GM12865 (cell line): ENCODE measurements at regions not wholly inside any gene's neighbourhood (a gene's known extent, or its start where the extent isn't known, plus 50 kb on each side); places are given as distances from the start of the nearest gene placed in this dataset.

Experiments
- DNase-seq: peaks from one replicate; pipeline ENCODE4 v3.0.0; 2010; ENCODE audit warnings: low read depth
- H3K4me3 ChIP-seq: 2 replicates; pipeline ENCODE4 v1.5.1; 2011; ENCODE audit warnings: mild to moderate bottlenecking, low read depth, low read length, control low read depth
- TF ChIP-seq, protein P1 (sequence below): IDR thresholded peaks from 2 replicates; pipeline ENCODE4 v1.5.1; 2011; ENCODE audit warnings: low read length, control low read depth, low read depth, inconsistent platforms; ENCODE audit not compliant: insufficient read depth; ENCODE audit errors: missing control alignments

DNA sequence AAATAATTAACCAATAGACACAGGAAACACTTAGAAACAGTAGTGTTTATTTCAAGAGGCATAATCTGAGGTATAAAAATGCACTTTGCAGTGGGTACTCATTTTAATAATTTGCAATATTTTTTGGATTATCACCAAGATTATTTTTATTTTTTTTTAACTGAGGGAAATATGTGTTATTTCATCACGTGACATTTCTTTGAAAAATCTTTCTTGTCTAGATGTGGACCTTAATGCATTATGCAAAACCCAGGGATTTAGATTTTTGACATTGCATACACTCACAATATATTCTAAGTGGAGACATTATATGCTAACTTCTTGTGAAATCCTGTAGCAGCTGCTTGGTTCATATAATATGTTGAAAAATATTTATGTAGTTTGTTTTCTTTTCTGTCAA is 260.4 kb upstream of the MEIS2 start:
- H3K4me3 ChIP-seq = no peak overlapping the region
- TF ChIP-seq, protein P1, sequence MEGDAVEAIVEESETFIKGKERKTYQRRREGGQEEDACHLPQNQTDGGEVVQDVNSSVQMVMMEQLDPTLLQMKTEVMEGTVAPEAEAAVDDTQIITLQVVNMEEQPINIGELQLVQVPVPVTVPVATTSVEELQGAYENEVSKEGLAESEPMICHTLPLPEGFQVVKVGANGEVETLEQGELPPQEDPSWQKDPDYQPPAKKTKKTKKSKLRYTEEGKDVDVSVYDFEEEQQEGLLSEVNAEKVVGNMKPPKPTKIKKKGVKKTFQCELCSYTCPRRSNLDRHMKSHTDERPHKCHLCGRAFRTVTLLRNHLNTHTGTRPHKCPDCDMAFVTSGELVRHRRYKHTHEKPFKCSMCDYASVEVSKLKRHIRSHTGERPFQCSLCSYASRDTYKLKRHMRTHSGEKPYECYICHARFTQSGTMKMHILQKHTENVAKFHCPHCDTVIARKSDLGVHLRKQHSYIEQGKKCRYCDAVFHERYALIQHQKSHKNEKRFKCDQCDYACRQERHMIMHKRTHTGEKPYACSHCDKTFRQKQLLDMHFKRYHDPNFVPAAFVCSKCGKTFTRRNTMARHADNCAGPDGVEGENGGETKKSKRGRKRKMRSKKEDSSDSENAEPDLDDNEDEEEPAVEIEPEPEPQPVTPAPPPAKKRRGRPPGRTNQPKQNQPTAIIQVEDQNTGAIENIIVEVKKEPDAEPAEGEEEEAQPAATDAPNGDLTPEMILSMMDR = no peak
- no peak for DNase-seq

DNA sequence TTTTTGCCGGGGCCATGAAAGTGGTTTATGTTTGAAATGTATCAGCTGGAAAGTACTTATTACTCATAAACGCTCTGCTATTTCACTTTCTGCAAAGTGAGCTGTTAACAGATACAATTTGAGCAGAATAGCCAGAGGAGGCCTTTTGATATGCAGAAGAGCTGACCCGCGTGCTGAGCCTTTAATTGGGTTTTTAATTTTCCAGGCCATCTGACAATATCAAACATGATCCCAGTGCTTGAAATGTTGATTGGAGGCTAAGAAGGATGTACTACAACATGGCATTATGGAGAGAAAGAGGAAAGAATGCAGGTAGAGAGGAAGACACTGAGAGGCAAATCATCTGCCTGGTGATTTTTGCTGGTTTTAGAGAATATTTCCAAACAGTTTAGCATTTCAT is 261.3 kb upstream of the MEIS2 start:
- H3K4me3 ChIP-seq = no peak overlapping the region
- TF ChIP-seq, protein P1 = no peak
- no peak for DNase-seq

DNA sequence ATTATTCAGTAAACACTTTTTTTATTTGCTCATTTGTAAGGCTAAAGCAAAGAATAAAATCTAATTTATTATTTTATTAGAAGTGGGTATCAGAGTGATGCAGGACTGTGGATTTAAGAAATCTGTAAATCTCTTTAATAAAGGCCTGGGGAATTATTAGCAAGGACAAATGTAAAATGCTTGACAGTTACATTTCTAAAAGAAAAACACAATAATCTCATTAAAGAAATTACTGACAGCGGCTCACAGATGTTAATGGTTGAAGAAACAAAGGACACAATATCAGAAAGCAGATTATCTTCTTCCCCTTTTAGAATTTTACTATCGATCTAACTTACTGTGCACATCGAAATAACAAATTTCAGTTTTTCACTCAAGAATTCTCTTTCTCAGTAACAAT is 262.1 kb upstream of the MEIS2 start:
- H3K4me3 ChIP-seq = no peak overlapping the region
- DNase-seq = no peak
- TF ChIP-seq, protein P1 = no peak

DNA sequence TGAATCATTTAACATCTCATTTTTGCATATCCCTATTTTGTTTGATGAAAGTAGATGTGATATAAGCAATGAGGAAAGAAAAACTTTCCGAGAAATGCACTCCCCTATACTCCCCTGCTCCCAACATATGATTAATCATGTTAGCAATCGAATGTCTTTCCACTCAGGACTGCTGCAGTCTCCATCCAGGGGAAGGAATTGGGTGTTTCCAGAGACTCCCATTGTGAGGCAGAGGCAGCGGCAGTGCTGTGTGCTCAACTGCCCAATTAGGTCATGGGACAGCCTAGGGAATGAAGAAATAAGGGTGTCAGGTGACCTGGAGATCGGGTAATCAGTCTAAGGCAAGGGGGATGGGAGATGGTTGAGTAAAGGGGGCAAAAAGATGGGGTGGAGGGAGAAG is 268.6 kb upstream of the MEIS2 start:
- H3K4me3 ChIP-seq = no peak overlapping the region
- no peak for DNase-seq
- TF ChIP-seq, protein P1 = no peak

GRCh38 chr15:37370941-37371340 is 270.6 kb upstream of the MEIS2 start:
- no peak for DNase-seq
- no peak overlapping the region for H3K4me3 ChIP-seq

DNA sequence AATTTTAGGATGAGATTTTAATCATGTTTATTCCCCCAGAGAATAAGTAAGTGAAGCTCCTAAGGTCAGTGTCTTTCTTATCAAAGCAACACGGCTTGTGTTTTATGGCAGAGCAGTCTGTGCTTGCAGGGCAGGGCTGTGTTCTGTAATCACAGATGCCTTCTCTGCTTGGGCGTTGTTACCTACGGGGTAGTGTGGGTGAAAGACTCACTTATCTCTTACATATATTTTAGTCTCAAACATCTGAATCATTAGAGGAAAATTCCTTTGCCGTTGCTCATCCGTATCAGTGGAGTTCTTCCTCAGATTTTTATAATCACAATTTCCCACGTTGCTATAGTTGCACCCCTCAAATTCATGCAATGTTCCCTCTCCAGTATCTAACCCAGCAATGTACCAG is 271.7 kb upstream of the MEIS2 start:
- DNase-seq = no peak
- TF ChIP-seq, protein P1 = no peak
- H3K4me3 ChIP-seq = no peak overlapping the region

More at GRCh38 chr15:37370941-37371340, 270.6 kb upstream of the MEIS2 start:
- TF ChIP-seq, protein P1 = no peak

DNA sequence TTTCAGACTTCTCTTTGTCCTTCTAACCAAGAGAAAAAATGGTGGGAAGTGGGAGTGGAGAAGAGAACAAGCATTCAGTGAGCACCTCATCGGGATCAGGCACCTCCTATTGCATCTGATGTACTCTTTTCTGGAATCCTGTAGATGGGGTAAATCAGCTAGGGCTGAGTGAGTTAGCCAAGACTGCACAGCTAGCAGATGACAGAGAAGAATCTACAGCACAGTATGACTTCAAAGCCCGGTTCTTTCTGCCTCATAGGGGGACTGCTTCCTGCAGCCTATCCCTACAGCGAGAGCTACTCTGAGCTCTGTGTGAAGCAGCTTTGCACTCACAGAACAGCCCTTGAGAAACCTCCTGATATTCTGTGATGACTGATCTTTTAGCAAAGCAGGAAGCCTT is 275.2 kb upstream of the MEIS2 start:
- H3K4me3 ChIP-seq = no peak overlapping the region
- TF ChIP-seq, protein P1 = no peak
- no peak for DNase-seq
